Heart right ventricle (tissue), 16 donors: ENCODE measurements at regions not wholly inside any gene's neighbourhood (a gene's known extent, or its start where the extent isn't known, plus 50 kb on each side); places are given as distances from the start of the nearest gene placed in this dataset.

Source experiments
- ATAC-seq, 8 donors: fragments of 200-7000 bp; cut with Tn5 transposase; one replicate each; pipeline ENCODE4 v1.9.1; 2020; ENCODE audit warnings: mild to moderate bottlenecking in 8 of 8, moderate library complexity in 8 of 8, moderate number of reproducible peaks in 1 of 8
- DNase-seq, 2 donors: peaks; one replicate each; pipeline ENCODE4 v3.0.0-alpha.2; 2020
- H3K27ac ChIP-seq, 10 donors: fragments of 200-600 bp; sonication (generic) in 2 of 10; one replicate each; pipeline versions ENCODE4 v1.5.0 to v1.8.0; 2020 to 2022; ENCODE audit warnings: mild to moderate bottlenecking in 3 of 10
- H3K27me3 ChIP-seq, 7 donors: fragments of 200-600 bp; one replicate each; pipeline ENCODE4 v1.8.0; 2021 to 2022; ENCODE audit warnings: mild to moderate bottlenecking in 2 of 7
- H3K36me3 ChIP-seq, 9 donors: fragments of 200-600 bp; sonication (generic) in 1 of 9; one replicate each; pipeline versions ENCODE4 v1.5.0 to v1.8.0; 2020 to 2022; ENCODE audit warnings: mild to moderate bottlenecking in 2 of 9
- H3K4me1 ChIP-seq, 9 donors: fragments of 200-600 bp; sonication (generic) in 1 of 9; one replicate each; pipeline versions ENCODE4 v1.5.0 to v1.8.0; 2020 to 2022; ENCODE audit warnings: mild to moderate bottlenecking in 4 of 9
- H3K4me3 ChIP-seq, 10 donors: fragments of 200-600 bp; sonication (generic) in 2 of 10; one replicate each; pipeline versions ENCODE4 v1.5.0 to v1.8.0; 2020 to 2022; ENCODE audit warnings: mild to moderate bottlenecking in 7 of 10, moderate library complexity in 2 of 10
- H3K9me3 ChIP-seq, 11 donors: fragments of 200-600 bp in 10 of 11; sonication (generic) in 2 of 11; one replicate each; pipeline versions ENCODE4 v1.5.0 to v1.8.0; 2013 to 2022; ENCODE audit warnings: mild to moderate bottlenecking in 2 of 11, control low read depth in 1 of 11, moderate library complexity in 1 of 11
- CTCF ChIP-seq, 9 donors: fragments of 200-600 bp; sonication (generic) in 2 of 9; IDR thresholded peaks; one replicate each; pipeline versions ENCODE4 v1.5.0 to v1.8.0; 2021 to 2022; ENCODE audit warnings: antibody characterized with exemption in 9 of 9, mild to moderate bottlenecking in 5 of 9, moderate library complexity in 1 of 9
- WGBS, 2 donors: extraction: QIAGEN DNeasy Blood & Tissue Kit; methylation state at CpG; one replicate each; pipeline ENCODE4 v1.1.7; 2013; ENCODE audit warnings: inconsistent platforms in 1 of 2; 5-methylcytosine and 5-hydroxymethylcytosine counted together
- intact Hi-C, 10 donors: fragments of 100-400 bp; cut with DNase I; formaldehyde crosslinking; loops; one replicate each; pipeline versions ENCODE4 v1.11.1 to v1.14.2; 2022
- donor health status: Arrhythmogenic right ventricular cardiomyopathy.
- donor health status: ischemic (EF 13 %, LVEDD 7.1; RV severe dilation, severe dysfunction).
- donor health status: healthy with polysubstance abuse.
- donor health status: DM: no; HTN: yes; CAD: no.
- donor health status: DM: no; HTN: no; CAD: no.
- donor health status: ischemic (EF 25% LVEDD 6.9; RV normal size, moderate dysfunction).
- donor health status: ischemic (EF 25% LVEDD 5.7; RV mildly dilated, moderate dysfunction).
- donor health status: healthy.
- donor health status: DM: yes; HTN: yes; CAD: no.
- donor health status: Ischemic cardiomyopathy.
- donor health status: ischemic (EF 35%, LVEDD 5.7; RV mildly dilated, moderate dysfunction).
- donor health status: nonischemic (EF 11% LVEDD 7.7; RV severe dilation, severe dysfunction).
- donor health status: DM: yes; HTN: yes; CAD: no.
- donor health status: PGD.
- donor health status: ischemic (EF 29% LVEDD 5.4; RV normal size, mild dysfunction).
- donor health status: nonischemic (EF 23%, LVEDD 6.1; RV moderate dilation, normal function).

GRCh38 chr11:82559609-82560008 is 174.1 kb downstream of the FAM181B start:
- no peak for ATAC-seq
- Histone ChIP-seq H3K4me3 (no peak overlapping the region), H3K27me3 (no peaks in the 10 kb centered on the region), H3K4me1 (no peaks in the 10 kb centered on the region), H3K36me3 (no peaks in the 10 kb centered on the region), H3K27ac (no peak overlapping the region), H3K9me3 (no peaks in the 10 kb centered on the region)
- no peak for DNase-seq
- intact Hi-C loops = no loop called here
- TF ChIP-seq CTCF (IDR thresholded peaks at IDR 0.05) = no peak
- 66 to 71% methylated on average over 2 of the region's 2 CpGs for WGBS, 2 donors

- Histone ChIP-seq H3K4me3 (no peak overlapping the region), H3K27me3 (no peaks in the 10 kb centered on the region), H3K4me1 (no peaks in the 10 kb centered on the region), H3K36me3 (no peaks in the 10 kb centered on the region), H3K9me3 (no peaks in the 10 kb centered on the region), H3K27ac (no peak overlapping the region)
- 50 to 72% methylated on average over 4 of the region's 4 CpGs for WGBS, 2 donors
- TF ChIP-seq CTCF (IDR thresholded peaks at IDR 0.05) = no peak
- peak in 1 of 2 donors; percentile 11 for DNase-seq
- intact Hi-C loops = no loop called here
- ATAC-seq = peak in 1 of 8 donors; percentile 25
Measured at GRCh38 chr11:82557274-82557673, 176.4 kb downstream of the FAM181B start.

GRCh38 chr11:82556210-82556609 is 177.5 kb downstream of the FAM181B start:
- Histone ChIP-seq H3K27me3 (no peaks in the 10 kb centered on the region), H3K4me1 (no peaks in the 10 kb centered on the region), H3K9me3 (no peaks in the 10 kb centered on the region), H3K36me3 (no peaks in the 10 kb centered on the region), H3K4me3 (no peak overlapping the region), H3K27ac (no peak overlapping the region)
- TF ChIP-seq CTCF (IDR thresholded peaks at IDR 0.05) = no peak
- ATAC-seq (no peak), DNase-seq (no peak)
- intact Hi-C loops = no loop called here

GRCh38 chr11:82546661-82547557 is 186.8 kb downstream of the FAM181B start:
- Histone ChIP-seq H3K36me3 (no peaks in the 10 kb centered on the region), H3K4me3 (no peak overlapping the region), H3K27ac (no peak overlapping the region), H3K27me3 (no peaks in the 10 kb centered on the region), H3K9me3 (peaks cover 0 to 5% (median 0%) of the 10 kb centered on the region in 11 donors), H3K4me1 (peaks cover 0 to 10% (median 0%) of the 10 kb centered on the region in 9 donors)
- intact Hi-C loops = no loop called here
- ATAC-seq (peak in 1 of 8 donors; percentile 39), DNase-seq (no peak)
- 13 to 31% methylated on average over 3 of the region's 3 CpGs for WGBS, 2 donors
- TF ChIP-seq CTCF (IDR thresholded peaks at IDR 0.05) = no peak
